ENCODE measurements at regions not wholly inside any gene's neighbourhood (a gene's known extent, or its start where the extent isn't known, plus 50 kb on each side); places are given as distances from the start of the nearest gene placed in this dataset.

- peak overlapping the region; percentile 85 for H2AFZ ChIP-seq
- no peaks in the 10 kb centered on the region for H3K27me3 ChIP-seq (ENCODE audit: insufficient read depth)
- H4K20me1 ChIP-seq (replicated peaks; ENCODE audit: insufficient read depth), result no peaks in the 10 kb centered on the region
- H3K4me3 Mint-ChIP-seq, result no peak overlapping the region
- no peaks in the 10 kb centered on the region for H3K36me3 ChIP-seq (ENCODE audit: insufficient read depth)
- no peak overlapping the region for H3K4me2 ChIP-seq
- H3K79me2 ChIP-seq (replicated peaks; ENCODE audit: insufficient read depth), result no peaks in the 10 kb centered on the region
- H3F3A ChIP-seq (replicated peaks; ENCODE audit: low read depth), result no peaks in the 10 kb centered on the region
- no peak overlapping the region for H3K4me3 ChIP-seq
- TF ChIP-seq ZNF462 (CRISPR knock-in tag; IDR thresholded peaks at IDR 0.05) (peak; percentile 37; the same call in 1 of the 2 replicates), CREB1 (CRISPR knock-in tag; IDR thresholded peaks at IDR 0.05; ENCODE audit: low read depth) (no peak), CTCF (conservative IDR thresholded peaks at IDR 0.05; ENCODE audit: low read depth in 2 of 2) (peak; percentile 72 to 81), NANOG (IDR thresholded peaks at IDR 0.05; ENCODE audit: borderline replicate concordance) (no peak)
- H3K9me3 Mint-ChIP-seq, result no peaks in the 10 kb centered on the region
- ATAC-seq (peak; percentile 71), DNase-seq (ENCODE audit: low spot score) (peak; percentile 77)
- H3K27ac ChIP-seq (ENCODE audit: low read depth), result 0 out of 2 replicates have a peak overlapping the region, but pooled peaks have one; percentile 47
- no peaks in the 10 kb centered on the region for H3K27me3 Mint-ChIP-seq (ENCODE audit: insufficient read depth, low read depth, poor library complexity)
- no peaks in the 10 kb centered on the region; the same call in 1 of the 2 replicates for H3K4me1 ChIP-seq (ENCODE audit: insufficient read depth)
- H3K36me3 Mint-ChIP-seq (ENCODE audit: low read depth), result no peaks in the 10 kb centered on the region
- H3K4me1 Mint-ChIP-seq, result peaks cover 6% of the 10 kb centered on the region; the same call in 2 of the 3 replicates
- no peaks in the 10 kb centered on the region; the same call in 1 of the 2 replicates for H3K9me2 ChIP-seq (ENCODE audit: insufficient read depth)
- H3K27ac Mint-ChIP-seq, result peak overlapping the region; percentile 68; the same call in 1 of the 2 replicates
These were observed 276.6 kb upstream of the CFAP20DC start for GRCh38 chr3:59326246-59327024.
